Testis (tissue), 2 donors: ENCODE measurements at regions not wholly inside any gene's neighbourhood (a gene's known extent, or its start where the extent isn't known, plus 50 kb on each side); places are given as distances from the start of the nearest gene placed in this dataset.

ENCODE experiments used
- DNase-seq: peaks from one replicate; pipeline ENCODE4 v3.0.0-alpha.2; 2019
- H3K27ac ChIP-seq, 2 donors: fragments of 200-600 bp; sonication (generic); one replicate each; pipeline ENCODE4 v1.5.1; 2019
- H3K27me3 ChIP-seq: fragments of 200-600 bp; sonication (generic); one replicate; pipeline ENCODE4 v1.5.1; 2019
- H3K36me3 ChIP-seq: fragments of 200-600 bp; sonication (generic); one replicate; pipeline ENCODE4 v1.5.1; 2017; ENCODE audit warnings: low read depth; ENCODE audit errors: missing control alignments
- H3K4me1 ChIP-seq: fragments of 200-600 bp; sonication (generic); one replicate; pipeline ENCODE4 v1.5.1; 2019
- H3K4me3 ChIP-seq, 2 donors: fragments of 200-600 bp; sonication (generic); one replicate each; pipeline ENCODE4 v1.5.1; 2017 to 2019
- H3K9me3 ChIP-seq: fragments of 200-600 bp; sonication (generic); one replicate; pipeline ENCODE4 v1.5.1; 2017
- POLR2A ChIP-seq: fragments of 450-650 bp; IDR thresholded peaks from one replicate; pipeline ENCODE4 v1.6.1; 2017; ENCODE audit warnings: antibody characterized with exemption, mild to moderate bottlenecking, moderate library complexity
- WGBS, 2 donors: methylation state at CpG; one replicate each; pipeline ENCODE4 v1.1.5; 2018; 5-methylcytosine and 5-hydroxymethylcytosine counted together
- intact Hi-C: fragments of 100-400 bp; cut with DNase I; formaldehyde crosslinking; loops from one replicate; pipeline ENCODE4 v1.15.1; 2023; ENCODE audit warnings: low total_unique reads
- TF ChIP-seq, protein P1 (sequence below), 3 experiments: fragments of 450-650 bp in 2 of 3; fragments of 200-600 bp in 1 of 3; sonication (generic) in 1 of 3; IDR thresholded peaks; one replicate each; pipeline ENCODE4 v1.5.1; 2016 to 2019; ENCODE audit warnings: antibody characterized with exemption in 3 of 3, mild to moderate bottlenecking in 2 of 3, moderate library complexity in 1 of 3

DNA sequence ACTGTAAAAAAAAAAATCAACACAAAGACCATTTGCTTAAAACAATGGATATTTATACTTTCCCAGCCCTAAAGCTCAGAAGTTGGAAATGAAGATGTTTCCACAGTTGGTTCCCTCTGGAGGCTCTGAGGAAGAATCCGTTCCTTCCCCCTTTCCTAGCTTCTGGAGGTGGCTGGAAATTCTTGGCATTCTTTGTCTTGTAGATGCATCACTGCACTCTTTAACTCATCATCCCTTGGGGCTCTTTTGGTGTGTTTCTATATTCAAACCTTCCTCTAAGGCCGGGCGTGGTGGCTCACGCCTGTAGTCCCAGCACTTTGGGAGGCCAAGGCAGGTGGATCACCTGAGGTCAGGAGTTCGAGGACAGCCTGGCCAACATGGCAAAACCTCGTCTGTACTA lies 78.7 kb downstream of the VCX3A start:
- H3K27me3 ChIP-seq: no peaks in the 10 kb centered on the region
- intact Hi-C loops: no loop called here

DNA sequence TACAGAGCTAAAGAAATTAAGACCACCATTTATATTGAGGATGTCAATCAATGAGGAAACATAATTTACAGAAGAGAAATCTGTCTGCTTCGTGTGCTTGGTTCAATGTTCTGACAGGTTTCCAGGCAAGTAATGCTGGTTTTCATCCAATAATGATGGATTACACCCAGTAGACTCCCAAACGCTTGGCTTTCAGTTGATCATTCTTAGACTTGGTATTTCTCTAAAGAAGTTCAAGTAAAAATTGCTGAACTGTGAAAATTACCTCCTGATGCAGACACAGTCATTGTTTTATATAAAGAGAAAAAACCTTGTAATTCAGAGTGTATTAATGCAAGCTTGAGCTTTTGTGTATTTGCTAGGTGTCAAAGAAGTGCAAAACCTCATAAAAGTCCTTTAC lies 85.0 kb downstream of the VCX3A start:
- Histone ChIP-seq H3K4me1 (no peaks in the 10 kb centered on the region), H3K36me3 (no peaks in the 10 kb centered on the region), H3K27me3 (no peaks in the 10 kb centered on the region), H3K4me3 (no peak overlapping the region), H3K27ac (no peak overlapping the region), H3K9me3 (no peaks in the 10 kb centered on the region)
- TF ChIP-seq, protein P1, sequence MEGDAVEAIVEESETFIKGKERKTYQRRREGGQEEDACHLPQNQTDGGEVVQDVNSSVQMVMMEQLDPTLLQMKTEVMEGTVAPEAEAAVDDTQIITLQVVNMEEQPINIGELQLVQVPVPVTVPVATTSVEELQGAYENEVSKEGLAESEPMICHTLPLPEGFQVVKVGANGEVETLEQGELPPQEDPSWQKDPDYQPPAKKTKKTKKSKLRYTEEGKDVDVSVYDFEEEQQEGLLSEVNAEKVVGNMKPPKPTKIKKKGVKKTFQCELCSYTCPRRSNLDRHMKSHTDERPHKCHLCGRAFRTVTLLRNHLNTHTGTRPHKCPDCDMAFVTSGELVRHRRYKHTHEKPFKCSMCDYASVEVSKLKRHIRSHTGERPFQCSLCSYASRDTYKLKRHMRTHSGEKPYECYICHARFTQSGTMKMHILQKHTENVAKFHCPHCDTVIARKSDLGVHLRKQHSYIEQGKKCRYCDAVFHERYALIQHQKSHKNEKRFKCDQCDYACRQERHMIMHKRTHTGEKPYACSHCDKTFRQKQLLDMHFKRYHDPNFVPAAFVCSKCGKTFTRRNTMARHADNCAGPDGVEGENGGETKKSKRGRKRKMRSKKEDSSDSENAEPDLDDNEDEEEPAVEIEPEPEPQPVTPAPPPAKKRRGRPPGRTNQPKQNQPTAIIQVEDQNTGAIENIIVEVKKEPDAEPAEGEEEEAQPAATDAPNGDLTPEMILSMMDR (IDR thresholded peaks at IDR 0.05): no peak
- TF ChIP-seq POLR2A: no peak
- WGBS, 2 donors: 62 to 77% methylated on average over 2 of the region's 2 CpGs
- no peak for DNase-seq
- intact Hi-C loops: no loop called here

More for the DNA sequence above, 78.7 kb downstream of the VCX3A start:
- DNase-seq: no peak
- H3K4me3 ChIP-seq: no peak overlapping the region
- no peaks in the 10 kb centered on the region for H3K36me3 ChIP-seq
- no peaks in the 10 kb centered on the region for H3K4me1 ChIP-seq
- TF ChIP-seq, protein P1 (IDR thresholded peaks at IDR 0.05): no peak
- no peak for TF ChIP-seq POLR2A
- no peaks in the 10 kb centered on the region for H3K9me3 ChIP-seq
- no peak overlapping the region for H3K27ac ChIP-seq
- 69 to 79% methylated on average over 5 to 6 of the region's 6 CpGs for WGBS, 2 donors

DNA sequence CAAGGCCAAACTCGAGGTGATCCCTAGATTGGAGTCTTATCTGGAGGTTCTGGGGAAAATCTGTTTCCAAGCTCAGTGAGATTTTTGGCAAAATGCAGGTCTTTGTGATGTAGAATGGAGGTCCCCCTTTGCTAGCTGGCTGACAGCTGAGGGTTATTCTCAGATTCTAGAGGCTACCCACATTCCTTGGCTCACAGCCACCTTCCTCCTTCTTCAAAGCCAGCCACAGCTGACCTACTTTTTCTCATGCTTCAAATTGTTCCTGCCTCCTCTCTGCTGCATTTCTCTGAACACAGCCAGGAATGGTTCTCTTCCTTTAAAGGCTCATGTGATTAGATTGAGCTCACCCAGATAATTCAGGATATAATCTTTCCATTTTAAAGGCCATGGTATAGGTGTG lies 86.9 kb downstream of the VCX3A start:
- Histone ChIP-seq H3K27ac (no peak overlapping the region), H3K27me3 (no peaks in the 10 kb centered on the region), H3K9me3 (no peaks in the 10 kb centered on the region), H3K4me3 (no peak overlapping the region), H3K36me3 (no peaks in the 10 kb centered on the region), H3K4me1 (no peaks in the 10 kb centered on the region)
- no peak for TF ChIP-seq POLR2A
- TF ChIP-seq, protein P1 (IDR thresholded peaks at IDR 0.05): no peak
- WGBS, 2 donors: 10% methylated on average over 1 of the region's 1 CpG; no CpG with 5 or more reads in 1 of the 2 donors
- peak; percentile 34 for DNase-seq
- intact Hi-C loops: no loop called here

DNA sequence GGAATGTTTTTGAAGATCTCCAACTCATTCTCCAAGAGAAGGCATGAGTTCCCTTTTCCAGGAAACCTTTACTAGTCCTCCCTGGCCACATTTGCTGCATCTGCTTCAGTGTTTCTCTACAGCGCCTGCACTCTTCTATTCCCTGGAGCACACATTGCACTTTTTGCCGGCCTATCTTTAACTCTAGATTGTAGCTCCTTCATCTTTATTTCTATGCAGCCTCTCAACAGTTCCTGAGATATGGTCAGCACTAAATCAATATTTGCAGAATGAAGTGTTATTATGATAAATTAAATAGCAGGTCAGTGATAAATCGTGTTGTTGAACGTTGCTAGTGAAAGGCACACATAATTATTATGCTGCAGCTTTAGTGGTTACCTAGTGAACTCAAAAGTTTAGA lies 88.3 kb downstream of the VCX3A start:
- intact Hi-C loops: no loop called here
- no peaks in the 10 kb centered on the region for H3K36me3 ChIP-seq
- WGBS, 2 donors: 50 to 51% methylated on average over 4 of the region's 4 CpGs
- H3K27me3 ChIP-seq: no peaks in the 10 kb centered on the region
- H3K4me3 ChIP-seq: no peak overlapping the region
- no peaks in the 10 kb centered on the region for H3K9me3 ChIP-seq
- TF ChIP-seq POLR2A: no peak
- TF ChIP-seq, protein P1 (IDR thresholded peaks at IDR 0.05): no peak
- DNase-seq: no peak
- no peaks in the 10 kb centered on the region for H3K4me1 ChIP-seq
- H3K27ac ChIP-seq: no peak overlapping the region

DNA sequence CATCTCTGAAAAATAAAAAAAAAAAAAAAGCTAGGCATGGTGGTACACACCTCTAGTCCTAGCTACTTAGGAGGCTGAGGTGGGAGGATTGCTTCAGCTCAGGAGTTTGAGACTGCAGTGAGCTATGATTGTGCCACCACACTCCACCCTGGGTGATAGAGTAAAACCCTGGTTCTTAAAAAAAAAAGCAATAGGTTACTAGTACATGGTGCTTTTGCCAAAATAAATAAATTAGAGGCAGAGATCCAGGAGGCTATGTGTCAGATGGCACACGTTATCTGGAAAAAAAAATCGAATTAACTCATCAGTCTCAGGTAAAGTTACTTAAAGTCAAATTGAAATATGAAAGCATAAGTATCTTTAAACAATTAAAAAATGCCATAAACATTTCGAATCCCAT lies 94.3 kb downstream of the VCX3A start:
- WGBS, 2 donors: 70 to 84% methylated on average over 3 of the region's 3 CpGs
- Histone ChIP-seq H3K36me3 (no peaks in the 10 kb centered on the region), H3K4me1 (no peaks in the 10 kb centered on the region), H3K27ac (no peak overlapping the region), H3K27me3 (no peaks in the 10 kb centered on the region), H3K4me3 (no peak overlapping the region), H3K9me3 (no peaks in the 10 kb centered on the region)
- intact Hi-C loops: no loop called here
- no peak for TF ChIP-seq POLR2A
- TF ChIP-seq, protein P1 (IDR thresholded peaks at IDR 0.05): no peak
- no peak for DNase-seq
